ENCODE measurements at regions not wholly inside any gene's neighbourhood (a gene's known extent, or its start where the extent isn't known, plus 50 kb on each side); places are given as distances from the start of the nearest gene placed in this dataset.

DNA sequence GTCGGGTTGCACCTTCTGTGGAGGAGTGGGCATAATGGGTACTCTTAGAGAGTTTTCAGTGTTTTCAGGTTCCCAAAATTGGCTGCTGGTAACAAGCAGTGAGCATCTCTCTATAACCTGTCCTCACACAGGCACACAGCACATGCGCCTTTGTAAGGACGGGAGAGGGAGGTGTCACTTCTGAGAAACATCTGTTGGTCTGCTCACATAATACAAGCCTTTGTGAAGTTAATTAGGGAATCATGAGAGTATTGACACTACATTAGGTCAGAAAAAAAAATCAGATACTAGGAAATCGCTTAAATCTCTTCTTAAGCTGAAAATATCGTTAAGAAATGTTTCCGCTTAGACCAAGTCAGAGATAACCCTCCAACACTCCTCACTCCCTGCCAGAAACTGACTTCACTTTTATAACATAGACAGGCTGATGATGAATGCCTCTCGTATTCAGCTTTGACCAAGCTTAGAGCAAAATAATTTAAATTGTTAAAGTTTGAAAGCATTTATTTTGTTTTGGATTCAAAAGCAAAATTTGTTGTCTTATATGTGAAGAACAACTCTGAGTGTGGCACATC is 769.7 kb downstream of the TNS3 start:
- DNase-seq (ENCODE audit: low read depth) = peak; percentile 38

DNA sequence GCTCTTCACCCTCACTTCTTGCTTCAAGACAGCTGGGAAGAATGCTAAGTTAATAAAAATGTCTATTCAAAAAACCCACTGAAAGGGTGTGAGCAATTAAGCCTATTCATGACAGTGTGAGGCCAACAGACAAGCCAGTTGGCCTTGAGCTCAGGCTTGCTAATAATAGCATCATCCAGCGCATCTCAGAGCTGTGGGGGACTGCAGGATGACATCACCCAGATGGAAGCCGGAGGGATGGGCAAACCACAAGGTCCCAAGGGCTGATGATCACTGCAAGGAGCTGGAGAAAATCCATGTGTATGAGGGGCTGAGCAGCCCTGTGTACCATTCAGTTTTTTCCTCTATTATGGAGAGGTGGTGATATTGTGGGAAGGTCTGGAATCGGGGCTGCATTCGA is 770.4 kb downstream of the TNS3 start:
- DNase-seq (ENCODE audit: low read depth) = peak; percentile 64

DNA sequence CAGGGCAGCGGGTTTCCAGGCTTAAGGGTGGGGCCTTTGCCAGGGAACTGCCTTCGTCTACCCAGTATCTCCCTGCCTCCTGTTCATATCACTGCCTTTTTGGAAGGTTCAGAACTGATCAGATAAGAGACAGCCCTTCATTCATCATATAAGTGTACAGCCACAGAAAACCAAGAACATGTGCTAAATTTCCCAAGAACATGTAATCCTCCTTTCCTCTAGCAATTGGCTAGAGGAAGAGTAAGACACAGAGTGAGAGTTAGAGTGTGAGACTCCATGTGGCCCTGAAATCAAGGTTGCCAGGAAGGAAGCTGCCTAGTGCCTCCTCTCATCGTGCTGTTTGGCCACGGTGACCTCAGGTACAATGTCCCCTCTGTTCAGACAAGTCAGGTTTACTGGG is 770.9 kb downstream of the TNS3 start:
- no peak for DNase-seq (ENCODE audit: low read depth)

DNA sequence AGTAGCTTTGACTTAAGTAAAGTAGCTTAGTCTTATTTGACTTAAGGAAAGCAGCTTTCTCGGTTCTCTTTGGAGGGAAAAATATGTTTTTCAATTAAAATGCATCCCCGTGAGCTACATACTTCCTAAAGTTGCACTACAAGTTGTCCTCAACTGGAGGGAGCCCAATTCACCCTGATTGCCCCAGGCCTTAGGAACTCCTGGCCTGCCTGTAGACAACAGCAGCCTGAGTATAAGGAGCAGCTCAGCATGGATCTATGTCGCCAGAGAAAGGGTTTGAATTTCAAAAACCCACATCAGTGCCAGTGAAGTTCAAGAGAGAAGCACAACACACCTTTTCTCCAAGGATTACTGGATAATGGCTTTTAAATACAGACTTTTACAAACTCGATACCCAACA is 772.0 kb downstream of the TNS3 start:
- DNase-seq (ENCODE audit: low read depth) = no peak

DNA sequence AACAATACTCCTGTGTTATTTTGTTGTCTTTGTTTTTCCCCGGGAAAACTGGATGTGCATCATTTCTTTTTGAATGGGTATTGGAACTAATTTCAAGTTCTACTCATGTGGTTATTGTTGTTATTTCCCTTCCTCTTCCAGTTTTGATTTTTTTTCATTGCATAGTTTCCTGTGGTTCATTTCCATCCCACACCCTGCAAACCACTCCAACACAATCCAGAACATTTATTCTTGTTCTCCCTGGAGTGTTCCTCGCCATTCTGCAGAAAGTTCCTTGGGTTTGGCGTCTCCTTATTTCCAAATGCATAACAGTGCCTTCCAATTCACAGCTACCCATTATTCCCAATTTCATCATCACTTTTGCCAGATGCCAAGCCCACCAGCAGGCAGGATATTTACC is 775.1 kb downstream of the TNS3 start:
- DNase-seq (ENCODE audit: low read depth) = no peak

DNA sequence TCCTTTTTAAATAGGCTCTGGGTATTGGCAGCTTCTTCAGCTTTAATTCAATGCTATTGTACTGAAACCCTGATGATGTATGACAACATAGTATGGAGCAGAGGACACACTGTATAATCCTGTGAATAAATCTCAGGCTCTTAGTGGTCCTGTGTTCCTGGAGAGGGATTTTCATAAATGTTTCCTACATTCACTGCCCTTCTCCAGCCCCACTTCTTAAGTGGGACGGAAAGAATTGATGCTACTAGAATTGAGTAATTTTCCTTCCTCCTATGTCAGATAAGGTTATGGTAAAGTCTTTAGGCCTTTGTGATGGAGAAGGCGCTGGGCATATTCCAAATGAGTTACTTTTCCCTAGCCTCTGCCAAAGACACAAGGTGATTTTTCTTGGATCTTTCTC is 779.4 kb downstream of the TNS3 start:
- no peak for DNase-seq (ENCODE audit: low read depth)

DNA sequence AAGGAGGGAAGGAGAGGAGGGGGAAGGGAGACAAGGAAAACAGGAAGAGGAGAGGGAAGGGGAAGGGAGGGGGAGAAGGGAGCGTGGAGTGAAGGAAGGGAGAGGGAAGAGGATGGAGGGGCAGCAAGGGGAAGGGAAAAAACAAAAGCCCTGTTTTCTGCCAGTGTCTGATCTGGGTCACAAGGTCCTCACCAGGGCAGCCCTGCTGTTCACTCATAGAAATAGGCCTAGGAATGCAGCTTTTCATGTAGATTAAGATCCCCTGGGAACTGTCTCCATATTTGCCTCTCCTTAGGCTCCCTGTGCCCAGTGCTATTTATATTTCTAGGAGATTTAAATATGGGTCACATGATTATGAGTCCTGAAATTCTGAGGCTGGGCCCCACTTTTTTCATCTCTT is 790.7 kb downstream of the TNS3 start:
- no peak for DNase-seq (ENCODE audit: low read depth)

DNA sequence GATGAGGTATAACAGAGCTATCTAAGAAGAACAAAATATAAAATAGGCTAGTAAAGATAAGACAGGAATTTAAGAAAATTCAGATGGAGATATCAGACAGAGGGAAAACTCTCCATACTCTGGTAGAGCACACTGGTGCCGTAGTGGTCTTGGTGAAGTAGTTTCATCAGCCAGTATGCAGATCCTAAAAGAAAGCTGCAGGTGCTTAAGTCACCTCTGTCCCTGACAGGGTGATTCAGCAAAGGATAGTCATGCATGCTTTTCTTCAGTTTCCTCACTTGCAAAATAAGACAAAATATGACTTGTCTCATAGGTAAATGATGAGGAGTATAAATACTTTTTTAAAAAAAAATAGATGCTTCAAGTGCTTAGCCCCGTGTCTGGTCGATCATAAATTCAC is 794.9 kb downstream of the TNS3 start:
- no peak for DNase-seq (ENCODE audit: low read depth)

DNA sequence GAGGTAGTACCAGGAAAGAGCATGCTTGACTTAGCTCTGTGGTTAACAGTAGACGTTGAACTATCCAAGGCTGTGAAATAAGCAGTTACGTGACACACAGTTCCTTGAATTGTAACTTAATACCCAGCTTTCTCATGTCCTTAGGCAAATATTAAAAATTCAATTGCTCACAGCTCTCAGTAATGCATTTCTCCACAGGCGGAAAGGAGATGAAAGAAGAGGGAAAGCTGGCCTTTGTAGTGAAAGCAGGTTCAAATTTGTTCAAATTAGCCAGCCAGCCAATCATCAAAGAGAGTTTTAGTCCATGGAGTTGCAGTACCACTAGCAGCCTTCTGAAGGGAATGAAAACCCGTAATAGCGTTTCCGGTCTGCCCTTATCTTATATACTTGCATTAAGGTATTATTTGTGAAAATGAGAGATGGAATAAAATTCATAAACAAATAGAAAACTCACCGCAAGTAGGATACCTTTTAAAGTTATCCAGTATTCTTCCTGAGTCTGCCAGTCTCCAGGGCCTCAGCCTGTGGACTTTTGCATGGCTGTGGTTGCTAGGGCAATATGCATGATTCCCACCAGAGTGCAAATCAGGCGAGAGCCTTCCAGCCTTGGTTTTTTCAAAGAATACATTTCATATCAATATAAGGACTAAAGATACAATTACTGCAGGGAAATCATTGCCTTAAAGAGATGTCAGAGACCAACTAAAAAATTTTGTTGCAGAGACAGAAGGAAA is 795.5 kb downstream of the TNS3 start:
- no peak for DNase-seq (ENCODE audit: low read depth)

DNA sequence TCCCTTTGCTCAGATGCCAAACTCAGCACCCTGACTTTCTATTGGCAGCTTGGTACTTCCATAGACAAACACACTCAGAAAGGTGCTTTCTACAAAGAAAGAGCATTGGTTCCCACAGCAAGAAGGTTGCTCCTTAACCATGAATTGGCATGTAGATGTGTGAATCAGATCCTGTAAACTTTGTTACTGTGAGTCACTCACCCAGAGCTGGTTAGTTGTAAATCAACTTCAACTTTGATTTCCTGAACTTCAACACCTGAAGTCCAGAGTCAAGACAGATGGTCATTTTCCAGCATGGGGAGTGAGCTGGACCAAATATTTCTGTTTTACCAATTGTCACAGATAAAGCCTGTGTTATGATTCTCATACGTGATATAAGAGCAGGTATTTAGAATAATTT is 797.2 kb downstream of the TNS3 start:
- no peak for DNase-seq (ENCODE audit: low read depth)

DNA sequence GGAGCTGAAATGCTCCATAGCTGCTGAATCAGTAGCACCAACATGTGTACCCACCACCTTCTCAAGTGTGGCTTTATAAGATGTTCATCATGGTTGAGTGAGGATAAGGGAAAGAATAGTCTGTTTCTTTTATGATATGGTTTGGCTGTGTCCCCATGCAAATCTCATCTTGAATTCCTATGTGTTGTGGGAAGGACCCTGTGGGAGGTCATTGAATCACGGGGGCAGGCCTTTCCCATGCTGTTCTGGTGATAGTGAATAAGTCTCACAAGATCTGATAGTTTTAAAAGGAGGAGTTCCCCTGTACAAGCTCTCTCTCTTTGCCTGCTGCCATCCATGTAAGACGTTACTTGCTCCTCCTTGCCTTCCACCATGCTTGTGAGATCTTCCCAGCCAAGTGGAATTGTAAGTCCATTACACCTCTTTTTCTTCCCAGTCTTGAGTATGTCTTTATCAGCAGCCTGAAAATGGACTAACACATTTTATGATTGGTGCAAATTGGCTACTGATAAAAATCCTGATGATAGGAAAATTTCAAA is 799.9 kb downstream of the TNS3 start:
- DNase-seq (ENCODE audit: low read depth) = no peak

DNA sequence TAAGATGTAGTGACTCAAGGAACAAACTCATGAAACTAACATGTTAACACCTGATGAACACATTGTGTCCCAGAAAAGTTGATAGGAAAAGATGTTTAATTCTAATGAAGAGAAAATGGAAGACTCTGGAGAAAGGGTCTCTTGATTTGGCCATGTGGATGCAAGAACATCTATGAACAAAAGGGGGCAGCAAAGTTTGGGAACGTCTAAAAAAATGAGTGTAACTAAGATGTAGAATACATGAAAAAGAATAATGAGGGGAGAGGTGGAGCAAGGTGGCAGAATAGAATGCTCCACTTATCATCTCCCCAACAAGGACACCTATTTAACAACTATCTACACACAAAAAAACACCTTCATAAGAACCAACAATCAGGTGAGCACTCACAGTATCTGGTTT is 805.1 kb downstream of the TNS3 start:
- DNase-seq (ENCODE audit: low read depth) = no peak

DNA sequence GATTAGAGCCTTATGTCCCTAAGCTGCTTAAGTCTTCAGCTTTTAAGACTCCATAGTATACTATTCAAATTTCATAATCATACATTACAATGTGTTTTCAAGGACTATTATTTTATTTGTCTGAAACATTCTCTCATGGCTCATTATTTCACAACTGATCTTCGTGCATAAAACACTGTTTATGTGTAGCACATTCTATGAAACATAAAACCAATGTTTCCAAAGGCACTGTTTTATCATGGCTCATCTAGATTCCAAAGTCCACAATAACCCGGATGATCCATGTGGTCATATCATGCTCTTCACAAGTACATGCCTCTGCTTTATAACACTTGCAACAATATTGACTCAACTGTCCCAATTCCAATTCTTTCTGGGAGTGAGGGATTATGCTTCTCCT is 806.1 kb downstream of the TNS3 start:
- no peak for DNase-seq (ENCODE audit: low read depth)

DNA sequence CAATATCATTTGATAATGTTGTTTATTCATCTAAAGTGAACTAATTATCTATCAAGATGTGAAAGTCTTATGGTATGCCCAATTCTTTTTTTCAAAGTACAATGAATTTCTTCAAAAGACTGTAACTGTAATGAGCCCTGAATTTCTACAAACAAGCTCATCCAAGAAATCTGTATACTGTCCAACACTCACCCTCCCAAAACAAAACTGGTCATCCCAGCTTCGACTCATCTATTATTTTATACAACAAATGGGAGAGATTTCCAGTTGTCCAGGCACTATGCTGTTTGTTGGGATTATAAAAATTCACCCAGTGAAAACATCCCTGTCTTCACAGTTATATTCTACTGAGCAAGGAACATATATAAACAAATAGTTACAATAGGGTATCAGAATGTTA is 806.9 kb downstream of the TNS3 start:
- no peak for DNase-seq (ENCODE audit: low read depth)

DNA sequence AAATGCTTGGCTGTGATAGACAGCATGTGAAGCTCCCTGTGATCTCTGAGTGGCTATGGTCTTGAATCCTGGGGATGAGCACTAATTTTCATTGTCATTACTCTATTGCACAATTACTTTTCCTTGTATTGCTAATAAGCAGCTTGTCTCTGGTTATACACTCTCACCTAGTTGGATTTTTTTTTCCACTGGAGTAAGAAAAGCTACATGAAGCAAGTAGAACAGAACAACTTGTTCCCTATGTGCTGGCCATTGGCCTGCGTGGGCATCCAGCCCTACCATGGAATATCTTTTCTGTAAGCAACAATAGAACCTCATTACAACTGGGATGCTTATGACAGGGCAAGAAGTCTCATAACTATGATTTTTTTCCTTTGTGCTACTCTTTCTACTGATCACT is 807.4 kb downstream of the TNS3 start:
- DNase-seq (ENCODE audit: low read depth) = no peak

DNA sequence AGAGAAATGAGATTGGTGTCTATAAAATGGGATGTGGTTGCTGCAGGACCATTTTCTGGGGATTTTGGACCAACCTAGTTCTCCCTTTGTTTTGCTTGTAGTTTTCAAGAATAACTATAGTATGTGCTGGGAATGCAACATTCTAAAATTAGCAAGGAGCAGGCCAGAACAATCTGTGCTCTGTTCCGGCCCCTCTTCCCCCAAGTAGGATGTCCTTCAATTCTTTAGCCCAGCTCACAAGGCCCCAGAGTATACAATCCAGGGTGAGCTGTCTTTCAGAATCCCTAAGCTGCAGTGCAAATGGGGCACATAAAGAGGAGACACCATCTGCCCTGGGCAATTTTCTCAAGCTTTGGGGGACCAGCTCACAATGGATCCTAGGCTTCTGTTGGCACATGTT is 809.1 kb downstream of the TNS3 start:
- DNase-seq (ENCODE audit: low read depth) = no peak

DNA sequence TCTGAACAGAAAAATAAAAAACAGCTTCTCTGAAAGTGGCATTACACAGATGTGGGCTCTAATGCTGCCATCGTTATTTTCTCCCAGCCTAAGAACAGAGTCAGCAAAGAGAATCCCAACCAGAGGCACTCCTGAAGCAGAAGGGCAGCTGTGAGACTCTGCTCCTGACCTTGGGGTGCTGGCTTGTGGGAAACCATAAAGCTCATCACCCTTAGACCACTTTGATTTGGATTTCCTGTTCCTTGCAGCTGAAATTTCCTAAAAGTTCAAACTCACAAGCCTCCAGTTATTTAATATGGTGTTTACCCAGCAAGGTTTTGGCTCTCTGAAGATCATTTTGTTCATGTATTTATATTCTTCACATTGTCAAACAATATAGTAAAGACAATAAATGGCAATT is 814.8 kb downstream of the TNS3 start:
- no peak for DNase-seq (ENCODE audit: low read depth)

DNA sequence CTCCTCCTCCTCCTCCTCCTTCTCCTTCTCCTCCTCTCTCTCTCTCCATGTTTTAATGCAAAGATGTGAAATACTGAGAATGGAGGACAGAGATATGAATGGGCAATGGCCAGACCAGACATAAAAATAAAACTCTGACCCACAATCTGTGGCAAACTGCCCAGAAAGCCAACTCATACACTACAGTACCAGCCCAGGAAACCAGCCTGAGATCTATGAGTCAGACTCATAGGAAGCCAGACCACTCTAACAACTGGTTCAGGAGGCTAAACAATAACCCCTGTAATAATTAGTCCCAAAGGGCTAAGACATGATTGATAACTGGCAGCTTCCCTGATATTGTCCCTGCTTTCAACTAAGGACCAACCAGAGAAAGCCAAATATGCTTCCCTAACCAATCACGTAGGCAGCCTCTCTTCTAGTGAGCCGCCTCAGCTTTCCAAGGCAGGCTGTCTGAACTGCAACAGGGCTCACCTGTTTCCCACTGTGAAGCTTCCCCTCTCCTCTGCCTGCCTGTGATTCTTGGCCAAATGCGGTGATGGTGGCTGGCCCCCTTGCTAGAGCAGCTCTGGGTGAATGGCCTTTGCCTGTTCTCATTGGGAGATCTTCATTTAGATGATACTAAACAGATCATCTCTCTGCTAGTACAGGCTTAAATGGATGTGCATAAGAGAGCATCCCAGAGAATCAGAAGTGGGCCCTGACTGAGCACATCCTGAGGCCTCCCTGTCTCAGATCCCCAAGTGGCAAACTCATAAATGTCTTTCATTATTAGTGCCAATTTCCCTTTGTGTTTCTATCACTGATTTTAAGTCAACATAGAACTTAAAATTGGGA is 817.6 kb downstream of the TNS3 start:
- DNase-seq (ENCODE audit: low read depth) = no peak

DNA sequence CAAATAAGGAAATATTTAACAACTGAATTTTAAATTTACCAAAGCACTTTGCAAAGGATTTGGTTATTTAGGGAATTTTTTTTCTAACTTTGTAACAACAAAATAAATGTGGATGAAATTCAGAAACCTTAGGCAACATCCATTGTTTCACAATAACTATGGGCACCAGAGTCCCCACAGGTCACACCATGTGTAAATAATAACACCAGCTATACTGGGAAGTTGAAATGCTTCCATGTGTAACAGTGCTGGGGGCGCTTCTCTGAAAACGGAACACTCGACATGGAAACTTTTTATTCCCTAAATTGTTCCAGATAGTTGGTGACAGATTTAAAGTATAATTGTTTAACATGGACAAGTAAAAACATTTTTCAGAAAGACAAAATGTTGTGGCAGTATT is 818.6 kb downstream of the TNS3 start:
- no peak for DNase-seq (ENCODE audit: low read depth)

DNA sequence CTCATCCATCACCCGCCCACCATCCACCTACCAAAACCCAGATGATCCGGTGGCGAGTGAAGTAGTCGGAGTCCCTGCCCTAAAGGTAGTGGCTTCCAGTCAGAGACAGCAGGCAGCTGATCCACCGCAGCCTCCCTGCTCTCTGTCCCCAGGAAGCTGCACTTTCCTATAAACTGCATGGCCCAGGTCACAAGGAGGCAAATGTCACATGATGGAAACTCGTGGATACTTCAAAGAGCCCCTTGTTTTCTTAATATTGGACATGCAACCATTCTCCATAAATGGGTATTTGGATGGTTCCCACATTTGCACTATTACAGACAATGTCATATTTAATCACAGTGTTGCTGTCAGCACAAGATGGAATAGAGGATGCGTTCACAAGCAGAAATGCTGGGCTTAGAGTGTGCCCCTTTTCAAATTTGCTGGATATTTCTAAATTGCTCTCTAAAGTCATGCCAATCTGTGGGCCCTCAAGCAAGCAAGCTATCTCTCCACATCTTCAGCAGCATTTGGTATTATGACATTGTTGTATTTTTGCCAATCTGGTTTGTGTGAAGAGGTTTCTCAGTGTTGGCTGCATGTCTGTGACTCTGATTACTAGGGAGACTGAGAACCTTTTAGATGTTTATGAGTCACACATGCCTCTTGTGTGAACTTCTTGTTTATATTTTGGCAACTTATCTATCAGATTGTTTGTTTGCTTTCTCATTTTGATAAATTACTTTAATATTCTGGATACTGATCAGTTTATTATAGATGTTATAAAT is 822.0 kb downstream of the TNS3 start:
- DNase-seq (ENCODE audit: low read depth) = no peak

DNA sequence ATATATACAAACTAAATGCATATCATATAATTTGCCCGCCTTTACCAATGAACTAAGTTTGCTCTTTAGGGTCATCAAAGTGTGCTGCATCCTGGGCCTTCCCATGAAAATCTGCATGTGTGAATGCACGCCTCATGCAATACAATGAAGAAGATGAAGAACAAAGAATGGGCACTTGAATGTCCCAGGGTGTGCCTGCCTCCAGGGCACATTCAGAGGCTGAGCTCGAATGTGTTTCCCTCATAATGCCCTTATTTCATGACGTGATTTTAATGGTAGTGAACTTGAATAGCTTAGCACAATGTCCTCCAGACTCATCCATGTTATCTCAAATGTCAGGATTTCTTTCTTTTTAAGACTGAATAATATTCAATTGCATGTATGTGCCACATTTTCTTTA is 824.9 kb downstream of the TNS3 start:
- no peak for DNase-seq (ENCODE audit: low read depth)

DNA sequence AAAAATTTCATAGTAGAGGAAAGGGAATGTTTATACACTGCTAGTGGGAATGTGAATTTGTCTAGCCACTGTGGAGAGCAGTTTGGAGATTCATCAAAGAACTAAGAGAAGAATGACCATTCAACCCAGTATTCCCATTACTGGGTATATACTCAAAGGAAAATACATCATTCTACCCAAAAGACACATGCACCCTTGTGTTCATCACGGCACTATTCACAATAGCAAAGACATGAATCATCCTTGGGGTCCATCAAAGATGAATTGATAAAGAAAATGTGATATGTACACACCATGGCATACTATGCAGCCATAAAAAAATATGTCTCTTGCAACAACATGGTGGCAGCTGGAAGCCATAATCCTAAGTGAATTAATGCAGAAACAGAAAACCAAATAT is 825.7 kb downstream of the TNS3 start:
- no peak for DNase-seq (ENCODE audit: low read depth)

Measured in forelimb muscle (tissue), 1 donor.